ENCODE measurements at regions not wholly inside any gene's neighbourhood (a gene's known extent, or its start where the extent isn't known, plus 50 kb on each side); places are given as distances from the start of the nearest gene placed in this dataset.

DNA sequence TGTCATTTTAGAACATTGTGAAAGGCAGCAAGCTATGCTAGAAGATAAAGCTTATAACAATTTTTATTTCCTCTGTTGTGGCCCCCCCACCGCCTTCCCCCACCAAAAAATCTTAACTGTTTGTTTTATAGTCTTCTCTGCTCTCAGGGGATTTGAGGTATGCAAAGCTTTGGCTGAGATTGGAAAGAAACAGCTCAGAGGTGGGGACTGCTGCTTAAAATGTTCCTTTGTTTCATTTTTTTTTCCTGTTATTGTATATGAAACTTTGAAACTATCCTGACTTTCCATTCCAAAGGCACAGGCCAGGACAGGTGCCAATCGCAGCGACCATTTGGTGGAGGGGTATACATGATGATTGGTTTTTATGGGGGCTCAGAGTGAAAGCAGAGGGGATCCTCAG lies 114.7 kb upstream of the PHACTR1 start:
- no peak overlapping the region for H3K27ac ChIP-seq (ENCODE audit: low read length)
- no peak overlapping the region for H3K4me3 ChIP-seq (ENCODE audit: low read length in 2 of 2)
- H3K27me3 ChIP-seq (ENCODE audit: control insufficient read depth in 1 of 2, insufficient read depth in 2 of 2, low read length in 2 of 2) = no peaks in the 10 kb centered on the region
- H3K36me3 ChIP-seq (ENCODE audit: control insufficient read depth in 2 of 2, insufficient read depth in 2 of 2, low read length in 2 of 2) = no peaks in the 10 kb centered on the region
- H3K9ac ChIP-seq (ENCODE audit: low read length in 2 of 2) = no peak overlapping the region
- H3K9me3 ChIP-seq (ENCODE audit: control insufficient read depth in 2 of 2, low read length in 2 of 2) = no peaks in the 10 kb centered on the region
- no peaks in the 10 kb centered on the region for H3K4me1 ChIP-seq (ENCODE audit: control insufficient read depth, insufficient read depth, low read length)

DNA sequence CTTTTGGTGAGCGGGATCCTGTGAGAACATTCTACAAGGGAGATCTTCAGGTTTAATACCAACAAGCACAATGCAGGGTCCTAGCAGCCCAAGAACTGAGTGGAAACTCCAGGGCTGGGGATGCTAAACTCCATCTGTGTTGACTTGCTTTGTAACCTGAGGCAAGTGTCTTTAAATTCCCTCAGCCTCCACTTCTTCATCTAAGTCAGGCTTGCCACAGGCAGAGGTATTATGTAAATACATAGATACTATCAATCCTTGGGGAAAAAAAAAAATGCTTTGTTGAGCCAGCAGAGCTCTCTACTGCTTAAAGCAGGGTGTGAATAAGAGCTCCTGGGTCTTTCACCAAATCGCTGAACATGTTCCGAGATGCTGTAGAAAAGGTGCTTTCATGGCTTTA lies 114.2 kb upstream of the PHACTR1 start:
- no peak overlapping the region for H3K9ac ChIP-seq (ENCODE audit: low read length in 2 of 2)
- no peaks in the 10 kb centered on the region for H3K27me3 ChIP-seq (ENCODE audit: control insufficient read depth in 1 of 2, insufficient read depth in 2 of 2, low read length in 2 of 2)
- no peaks in the 10 kb centered on the region for H3K36me3 ChIP-seq (ENCODE audit: control insufficient read depth in 2 of 2, insufficient read depth in 2 of 2, low read length in 2 of 2)
- H3K27ac ChIP-seq (ENCODE audit: low read length) = no peak overlapping the region
- no peak overlapping the region for H3K4me3 ChIP-seq (ENCODE audit: low read length in 2 of 2)
- H3K4me1 ChIP-seq (ENCODE audit: control insufficient read depth, insufficient read depth, low read length) = no peaks in the 10 kb centered on the region
- H3K9me3 ChIP-seq (ENCODE audit: control insufficient read depth in 2 of 2, low read length in 2 of 2) = no peaks in the 10 kb centered on the region

DNA sequence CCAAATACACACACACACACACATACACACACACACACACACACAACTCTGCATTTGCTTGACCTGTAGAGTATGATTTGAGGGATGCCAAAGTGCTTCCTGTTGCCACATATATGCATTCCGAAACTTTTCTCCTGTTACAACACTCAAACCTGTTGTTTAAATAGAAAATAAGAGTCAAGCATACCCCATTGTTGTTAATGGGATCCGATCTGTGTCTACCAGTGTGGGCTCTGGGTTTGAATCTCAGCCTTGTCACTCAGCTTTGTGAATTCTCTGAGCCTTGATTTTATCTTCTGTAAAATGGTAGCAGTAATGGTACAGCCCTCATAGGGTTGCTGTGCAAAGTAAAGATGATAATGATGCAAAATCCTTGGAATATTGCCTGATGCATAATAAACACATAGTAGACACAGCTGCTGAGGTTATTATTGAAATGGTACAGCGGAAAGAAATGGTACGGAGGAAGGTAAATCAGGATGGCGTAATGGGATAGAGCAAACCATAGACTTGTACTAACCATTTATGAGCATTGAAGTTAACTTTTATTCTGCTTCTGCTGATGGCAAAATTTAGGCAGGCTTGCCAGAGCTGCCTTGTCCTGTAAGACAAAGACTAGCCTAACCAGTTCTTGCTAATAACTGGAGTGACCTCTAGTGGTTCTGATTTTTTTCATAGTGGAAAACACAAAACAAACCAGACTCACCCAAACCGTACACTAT lies 113.5 kb upstream of the PHACTR1 start:
- Histone ChIP-seq H3K4me1 (ENCODE audit: control insufficient read depth, insufficient read depth, low read length) (no peaks in the 10 kb centered on the region), H3K36me3 (ENCODE audit: control insufficient read depth in 2 of 2, insufficient read depth in 2 of 2, low read length in 2 of 2) (no peaks in the 10 kb centered on the region), H3K4me3 (ENCODE audit: low read length in 2 of 2) (no peak overlapping the region), H3K27ac (ENCODE audit: low read length) (no peak overlapping the region), H3K27me3 (ENCODE audit: control insufficient read depth in 1 of 2, insufficient read depth in 2 of 2, low read length in 2 of 2) (no peaks in the 10 kb centered on the region), H3K9me3 (ENCODE audit: control insufficient read depth in 2 of 2, low read length in 2 of 2) (no peaks in the 10 kb centered on the region), H3K9ac (ENCODE audit: low read length in 2 of 2) (no peak overlapping the region)

GRCh38 chr6:12603673-12604049 lies 112.9 kb upstream of the PHACTR1 start:
- no peaks in the 10 kb centered on the region for H3K27me3 ChIP-seq (ENCODE audit: control insufficient read depth in 1 of 2, insufficient read depth in 2 of 2, low read length in 2 of 2)
- no peak overlapping the region for H3K4me3 ChIP-seq (ENCODE audit: low read length in 2 of 2)
- no peak overlapping the region for H3K27ac ChIP-seq (ENCODE audit: low read length)
- no peaks in the 10 kb centered on the region for H3K4me1 ChIP-seq (ENCODE audit: control insufficient read depth, insufficient read depth, low read length)
- H3K36me3 ChIP-seq (ENCODE audit: control insufficient read depth in 2 of 2, insufficient read depth in 2 of 2, low read length in 2 of 2) = no peaks in the 10 kb centered on the region
- no peak overlapping the region for H3K9ac ChIP-seq (ENCODE audit: low read length in 2 of 2)
- H3K9me3 ChIP-seq (ENCODE audit: control insufficient read depth in 2 of 2, low read length in 2 of 2) = no peaks in the 10 kb centered on the region

DNA sequence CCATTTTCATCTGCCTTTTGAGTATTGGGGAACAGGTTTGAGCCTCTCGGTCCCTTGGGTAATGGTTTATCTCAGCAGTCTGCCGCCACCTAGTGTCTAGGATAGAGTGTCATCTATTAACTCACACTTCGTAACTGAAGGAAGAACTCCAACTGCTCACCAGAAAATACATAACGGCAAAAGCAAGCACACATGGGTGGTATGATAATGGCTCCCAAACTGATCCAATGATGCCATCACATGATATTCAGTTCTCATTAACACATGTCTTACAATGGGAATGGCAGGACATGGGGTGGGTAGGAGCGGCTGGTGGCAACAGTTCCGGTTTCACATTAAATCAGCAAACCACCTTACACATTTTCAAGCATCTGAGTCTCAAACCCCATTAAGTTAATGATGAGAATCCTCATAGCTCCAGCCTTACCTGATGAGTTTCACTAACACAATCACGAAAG lies 110.7 kb upstream of the PHACTR1 start:
- Histone ChIP-seq H3K4me1 (ENCODE audit: control insufficient read depth, insufficient read depth, low read length) (no peaks in the 10 kb centered on the region), H3K27me3 (ENCODE audit: control insufficient read depth in 1 of 2, insufficient read depth in 2 of 2, low read length in 2 of 2) (no peaks in the 10 kb centered on the region), H3K4me3 (ENCODE audit: low read length in 2 of 2) (no peak overlapping the region), H3K9me3 (ENCODE audit: control insufficient read depth in 2 of 2, low read length in 2 of 2) (no peaks in the 10 kb centered on the region), H3K9ac (ENCODE audit: low read length in 2 of 2) (no peak overlapping the region), H3K36me3 (ENCODE audit: control insufficient read depth in 2 of 2, insufficient read depth in 2 of 2, low read length in 2 of 2) (no peaks in the 10 kb centered on the region), H3K27ac (ENCODE audit: low read length) (no peak overlapping the region)

DNA sequence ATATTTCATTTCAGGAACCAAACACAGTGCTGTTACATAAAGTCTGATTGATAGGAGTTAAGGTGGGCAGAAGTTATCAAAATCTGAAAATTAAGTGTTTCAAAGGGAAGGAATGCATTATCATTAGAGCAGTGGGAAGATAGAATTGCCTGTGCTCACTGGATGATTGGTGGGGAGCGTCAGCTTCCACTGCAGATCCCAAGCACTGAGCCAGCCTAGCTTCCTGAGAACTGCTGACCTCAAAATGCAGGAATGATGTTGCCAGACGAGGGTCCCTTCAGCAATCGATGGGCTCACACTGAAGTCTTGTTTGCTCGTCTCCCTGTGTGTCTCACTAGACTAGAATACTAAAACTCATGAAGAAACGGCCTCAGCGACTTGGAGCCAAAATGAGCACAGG lies 110.0 kb upstream of the PHACTR1 start:
- no peak overlapping the region for H3K27ac ChIP-seq (ENCODE audit: low read length)
- no peaks in the 10 kb centered on the region for H3K36me3 ChIP-seq (ENCODE audit: control insufficient read depth in 2 of 2, insufficient read depth in 2 of 2, low read length in 2 of 2)
- H3K4me3 ChIP-seq (ENCODE audit: low read length in 2 of 2) = no peak overlapping the region
- H3K27me3 ChIP-seq (ENCODE audit: control insufficient read depth in 1 of 2, insufficient read depth in 2 of 2, low read length in 2 of 2) = no peaks in the 10 kb centered on the region
- H3K9ac ChIP-seq (ENCODE audit: low read length in 2 of 2) = no peak overlapping the region
- H3K4me1 ChIP-seq (ENCODE audit: control insufficient read depth, insufficient read depth, low read length) = no peaks in the 10 kb centered on the region
- no peaks in the 10 kb centered on the region for H3K9me3 ChIP-seq (ENCODE audit: control insufficient read depth in 2 of 2, low read length in 2 of 2)

DNA sequence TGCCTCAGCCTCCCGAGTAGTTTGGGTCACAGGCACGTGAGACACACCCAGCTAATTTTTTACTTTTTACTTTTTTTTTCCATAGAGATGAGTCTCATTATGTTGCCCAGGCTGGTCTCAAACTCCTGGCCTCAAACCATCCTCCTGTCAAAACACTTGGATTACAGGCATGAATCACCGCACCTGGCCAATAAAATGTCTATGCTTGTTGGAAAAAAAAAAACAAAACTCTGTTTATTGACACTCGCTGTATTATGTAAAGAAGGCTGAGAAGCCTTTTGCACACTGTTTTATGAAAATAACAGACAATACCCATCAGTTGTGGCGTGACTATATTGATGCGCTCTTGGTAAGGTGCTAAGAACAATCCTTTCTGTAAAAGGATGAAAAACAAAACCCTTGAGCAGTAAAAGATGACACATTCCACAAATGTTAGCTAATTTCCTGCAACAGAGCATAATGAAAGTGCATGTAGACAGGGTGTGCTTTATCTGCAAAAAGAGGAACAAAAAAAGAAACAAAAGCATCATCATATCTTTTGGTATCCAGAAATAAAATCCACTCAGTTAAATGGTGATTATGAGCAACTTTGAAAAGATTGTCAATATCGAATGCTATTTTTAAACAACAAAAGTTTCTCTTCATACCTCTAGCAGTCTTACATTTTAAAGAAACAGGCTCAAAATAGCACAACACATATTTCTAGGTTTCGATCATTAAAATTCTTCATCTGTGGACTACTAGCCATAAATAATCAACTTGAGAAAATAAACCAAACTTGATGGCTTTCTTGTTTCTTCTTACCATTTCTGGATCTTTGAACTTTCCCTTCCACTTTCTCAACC lies 108.3 kb upstream of the PHACTR1 start:
- no peak overlapping the region for H3K27ac ChIP-seq (ENCODE audit: low read length)

GRCh38 chr6:12608874-12609273 lies 107.7 kb upstream of the PHACTR1 start:
- H3K27ac ChIP-seq (ENCODE audit: low read length) = no peak overlapping the region
- no peaks in the 10 kb centered on the region for H3K36me3 ChIP-seq (ENCODE audit: control insufficient read depth in 2 of 2, insufficient read depth in 2 of 2, low read length in 2 of 2)
- no peaks in the 10 kb centered on the region for H3K4me1 ChIP-seq (ENCODE audit: control insufficient read depth, insufficient read depth, low read length)

More for the DNA sequence above, 108.3 kb upstream of the PHACTR1 start:
- H3K4me3 ChIP-seq (ENCODE audit: low read length in 2 of 2) = no peak overlapping the region
- no peaks in the 10 kb centered on the region for H3K9me3 ChIP-seq (ENCODE audit: control insufficient read depth in 2 of 2, low read length in 2 of 2)
- H3K9ac ChIP-seq (ENCODE audit: low read length in 2 of 2) = no peak overlapping the region
- no peaks in the 10 kb centered on the region for H3K27me3 ChIP-seq (ENCODE audit: control insufficient read depth in 1 of 2, insufficient read depth in 2 of 2, low read length in 2 of 2)
- H3K4me1 ChIP-seq (ENCODE audit: control insufficient read depth, insufficient read depth, low read length) = no peaks in the 10 kb centered on the region
- H3K36me3 ChIP-seq (ENCODE audit: control insufficient read depth in 2 of 2, insufficient read depth in 2 of 2, low read length in 2 of 2) = no peaks in the 10 kb centered on the region

GRCh38 chr6:12609751-12610150 lies 106.8 kb upstream of the PHACTR1 start:
- H3K9ac ChIP-seq (ENCODE audit: low read length in 2 of 2) = no peak overlapping the region
- H3K36me3 ChIP-seq (ENCODE audit: control insufficient read depth in 2 of 2, insufficient read depth in 2 of 2, low read length in 2 of 2) = no peaks in the 10 kb centered on the region
- no peaks in the 10 kb centered on the region for H3K27me3 ChIP-seq (ENCODE audit: control insufficient read depth in 1 of 2, insufficient read depth in 2 of 2, low read length in 2 of 2)
- H3K4me1 ChIP-seq (ENCODE audit: control insufficient read depth, insufficient read depth, low read length) = no peaks in the 10 kb centered on the region
- H3K27ac ChIP-seq (ENCODE audit: low read length) = no peak overlapping the region
- H3K4me3 ChIP-seq (ENCODE audit: low read length in 2 of 2) = no peak overlapping the region
- no peaks in the 10 kb centered on the region for H3K9me3 ChIP-seq (ENCODE audit: control insufficient read depth in 2 of 2, low read length in 2 of 2)

More at GRCh38 chr6:12608874-12609273, 107.7 kb upstream of the PHACTR1 start:
- Histone ChIP-seq H3K27me3 (ENCODE audit: control insufficient read depth in 1 of 2, insufficient read depth in 2 of 2, low read length in 2 of 2) (no peaks in the 10 kb centered on the region), H3K9ac (ENCODE audit: low read length in 2 of 2) (no peak overlapping the region), H3K4me3 (ENCODE audit: low read length in 2 of 2) (no peak overlapping the region), H3K9me3 (ENCODE audit: control insufficient read depth in 2 of 2, low read length in 2 of 2) (no peaks in the 10 kb centered on the region)

DNA sequence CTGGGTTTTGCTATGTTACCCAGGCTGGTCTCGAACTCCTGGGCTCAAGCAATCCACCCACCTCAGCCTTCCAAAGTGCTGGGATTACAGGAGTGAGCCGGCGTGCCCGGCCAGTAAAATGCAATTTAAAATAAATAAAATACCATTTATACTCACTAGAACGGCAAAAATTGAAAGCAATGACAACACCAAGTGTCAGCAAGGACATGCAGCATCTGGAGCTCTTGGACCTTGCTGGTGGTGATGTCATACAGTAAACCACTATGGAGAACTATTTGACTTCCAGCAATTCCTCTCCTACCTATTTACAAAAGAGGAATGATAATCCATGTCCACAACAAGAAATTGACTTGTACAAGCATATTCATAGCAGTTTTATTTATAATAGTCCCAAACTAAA lies 105.7 kb upstream of the PHACTR1 start:
- Histone ChIP-seq H3K4me1 (ENCODE audit: control insufficient read depth, insufficient read depth, low read length) (no peaks in the 10 kb centered on the region), H3K9ac (ENCODE audit: low read length in 2 of 2) (no peak overlapping the region), H3K4me3 (ENCODE audit: low read length in 2 of 2) (no peak overlapping the region), H3K27me3 (ENCODE audit: control insufficient read depth in 1 of 2, insufficient read depth in 2 of 2, low read length in 2 of 2) (no peaks in the 10 kb centered on the region), H3K36me3 (ENCODE audit: control insufficient read depth in 2 of 2, insufficient read depth in 2 of 2, low read length in 2 of 2) (no peaks in the 10 kb centered on the region), H3K27ac (ENCODE audit: low read length) (no peak overlapping the region), H3K9me3 (ENCODE audit: control insufficient read depth in 2 of 2, low read length in 2 of 2) (no peaks in the 10 kb centered on the region)

GRCh38 chr6:12613811-12614210 lies 102.8 kb upstream of the PHACTR1 start:
- Histone ChIP-seq H3K27ac (ENCODE audit: low read length) (no peak overlapping the region), H3K9ac (ENCODE audit: low read length in 2 of 2) (no peak overlapping the region), H3K9me3 (ENCODE audit: control insufficient read depth in 2 of 2, low read length in 2 of 2) (no peaks in the 10 kb centered on the region), H3K4me3 (ENCODE audit: low read length in 2 of 2) (no peak overlapping the region), H3K4me1 (ENCODE audit: control insufficient read depth, insufficient read depth, low read length) (no peaks in the 10 kb centered on the region), H3K27me3 (ENCODE audit: control insufficient read depth in 1 of 2, insufficient read depth in 2 of 2, low read length in 2 of 2) (no peaks in the 10 kb centered on the region), H3K36me3 (ENCODE audit: control insufficient read depth in 2 of 2, insufficient read depth in 2 of 2, low read length in 2 of 2) (no peaks in the 10 kb centered on the region)

Data from stomach smooth muscle (tissue), 2 donors.